ENCODE measurements at regions not wholly inside any gene's neighbourhood (a gene's known extent, or its start where the extent isn't known, plus 50 kb on each side); places are given as distances from the start of the nearest gene placed in this dataset.
"Not testable (repeated sequence)": the region's sequence is repeated elsewhere in the genome, so short reads cannot be mapped to it uniquely, and the experiment has no call there.

- DNase-seq, result no peak
These were observed 273.2 kb upstream of the PRDM9 start for GRCh38 chr5:23234197-23234596.

GRCh38 chr5:23223846-23224245, 283.6 kb upstream of the PRDM9 start:
- peak; percentile 35 for DNase-seq

- no peak for DNase-seq
These were observed 285.6 kb upstream of the PRDM9 start for GRCh38 chr5:23221831-23222230.

GRCh38 chr5:23217159-23217558, 290.2 kb upstream of the PRDM9 start:
- no peak for DNase-seq

- no peak for DNase-seq
These were observed 291.1 kb upstream of the PRDM9 start for GRCh38 chr5:23216345-23216744.

- DNase-seq, result peak; percentile 49
These were observed 298.4 kb upstream of the PRDM9 start for GRCh38 chr5:23208959-23209431.

- no peak for DNase-seq
These were observed 303.3 kb upstream of the PRDM9 start for GRCh38 chr5:23204111-23204510.

GRCh38 chr5:23169660-23170416, 316.7 kb upstream of the CDH12 start:
- no peak for DNase-seq

GRCh38 chr5:23164971-23165370, 311.8 kb upstream of the CDH12 start:
- DNase-seq, result no peak

- no peak for DNase-seq
These were observed 305.0 kb upstream of the CDH12 start for GRCh38 chr5:23158179-23158578.

GRCh38 chr5:23157716-23158115, 304.6 kb upstream of the CDH12 start:
- DNase-seq, result no peak

GRCh38 chr5:23157169-23157568, 304.0 kb upstream of the CDH12 start:
- no peak for DNase-seq

- DNase-seq, result no peak
These were observed 294.5 kb upstream of the CDH12 start for GRCh38 chr5:23147625-23148024.

- DNase-seq, result no peak
These were observed 293.0 kb upstream of the CDH12 start for GRCh38 chr5:23146183-23146582.

- DNase-seq, result peak; percentile 3
These were observed 286.4 kb upstream of the CDH12 start for GRCh38 chr5:23139338-23140171.

GRCh38 chr5:23136958-23137357, 283.8 kb upstream of the CDH12 start:
- no peak for DNase-seq

- no peak for DNase-seq
These were observed 279.1 kb upstream of the CDH12 start for GRCh38 chr5:23132231-23132630.

GRCh38 chr5:23112237-23112636, 259.1 kb upstream of the CDH12 start:
- no peak for DNase-seq

- no peak for DNase-seq
These were observed 251.9 kb upstream of the CDH12 start for GRCh38 chr5:23105021-23105420.

- DNase-seq, result no peak
These were observed 250.4 kb upstream of the CDH12 start for GRCh38 chr5:23103566-23103965.

- not testable (repeated sequence) for DNase-seq
These were observed 242.3 kb upstream of the CDH12 start for GRCh38 chr5:23095418-23095817.

GRCh38 chr5:23089286-23089685, 236.1 kb upstream of the CDH12 start:
- no peak for DNase-seq

- no peak for DNase-seq
These were observed 231.7 kb upstream of the CDH12 start for GRCh38 chr5:23084815-23085214.

GRCh38 chr5:23072179-23072578, 219.0 kb upstream of the CDH12 start:
- DNase-seq, result no peak

All from fibroblast of skin of abdomen (primary cell).